ENCODE measurements at regions not wholly inside any gene's neighbourhood (a gene's known extent, or its start where the extent isn't known, plus 50 kb on each side); places are given as distances from the start of the nearest gene placed in this dataset.

DNA sequence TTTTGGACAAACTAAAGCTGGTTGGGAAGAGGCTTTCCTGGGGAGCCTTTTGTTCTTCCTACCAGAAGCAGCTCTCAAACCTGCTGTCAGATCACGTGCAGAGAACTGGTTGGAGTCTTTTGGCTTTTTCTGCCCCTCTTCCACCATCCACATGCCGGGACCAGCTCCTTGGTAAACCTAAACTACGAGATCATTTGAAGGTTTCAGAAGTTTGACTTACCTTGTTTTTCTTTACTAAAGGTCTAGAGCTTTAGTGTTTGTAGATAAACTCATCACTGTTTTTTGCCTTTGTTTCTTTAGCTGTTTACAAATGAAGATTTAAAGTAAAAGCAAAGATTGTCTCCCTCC lies 113.4 kb downstream of the HLX start:
- in situ Hi-C loops (cut with MboI; ENCODE audit: low pct_unique_long_range_greater_than_20kb, low sequenced_read_pairs, unreplicated experiment) = no loop called here
- TF ChIP-seq, protein P1, sequence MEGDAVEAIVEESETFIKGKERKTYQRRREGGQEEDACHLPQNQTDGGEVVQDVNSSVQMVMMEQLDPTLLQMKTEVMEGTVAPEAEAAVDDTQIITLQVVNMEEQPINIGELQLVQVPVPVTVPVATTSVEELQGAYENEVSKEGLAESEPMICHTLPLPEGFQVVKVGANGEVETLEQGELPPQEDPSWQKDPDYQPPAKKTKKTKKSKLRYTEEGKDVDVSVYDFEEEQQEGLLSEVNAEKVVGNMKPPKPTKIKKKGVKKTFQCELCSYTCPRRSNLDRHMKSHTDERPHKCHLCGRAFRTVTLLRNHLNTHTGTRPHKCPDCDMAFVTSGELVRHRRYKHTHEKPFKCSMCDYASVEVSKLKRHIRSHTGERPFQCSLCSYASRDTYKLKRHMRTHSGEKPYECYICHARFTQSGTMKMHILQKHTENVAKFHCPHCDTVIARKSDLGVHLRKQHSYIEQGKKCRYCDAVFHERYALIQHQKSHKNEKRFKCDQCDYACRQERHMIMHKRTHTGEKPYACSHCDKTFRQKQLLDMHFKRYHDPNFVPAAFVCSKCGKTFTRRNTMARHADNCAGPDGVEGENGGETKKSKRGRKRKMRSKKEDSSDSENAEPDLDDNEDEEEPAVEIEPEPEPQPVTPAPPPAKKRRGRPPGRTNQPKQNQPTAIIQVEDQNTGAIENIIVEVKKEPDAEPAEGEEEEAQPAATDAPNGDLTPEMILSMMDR (IDR thresholded peaks at IDR 0.05; ENCODE audit: extremely low read depth, insufficient read depth, missing control alignments) = no peak
- no peak for DNase-seq (ENCODE audit: low spot score)

DNA sequence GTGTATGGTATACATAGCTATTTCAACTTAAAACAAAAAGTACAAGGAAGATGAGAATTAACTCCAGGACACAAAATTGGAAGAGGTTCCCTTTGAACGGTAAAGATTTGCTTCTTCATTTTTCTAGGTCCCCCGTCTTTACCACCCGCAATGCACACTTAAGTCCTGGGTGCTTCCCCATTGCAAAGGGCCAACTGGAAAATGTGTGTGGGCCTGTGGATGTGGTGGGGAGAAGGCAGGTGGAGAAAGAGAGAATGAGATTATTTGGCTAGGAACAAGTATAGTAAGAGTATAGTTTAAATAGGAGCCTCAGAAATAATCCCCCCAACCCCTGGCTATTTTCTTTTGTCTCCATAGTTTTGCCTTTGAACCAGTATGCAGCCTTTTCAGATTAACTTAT lies 115.4 kb downstream of the HLX start:
- DNase-seq (ENCODE audit: low spot score) = no peak
- in situ Hi-C loops (cut with MboI; ENCODE audit: low pct_unique_long_range_greater_than_20kb, low sequenced_read_pairs, unreplicated experiment) = no loop called here
- TF ChIP-seq, protein P1 (IDR thresholded peaks at IDR 0.05; ENCODE audit: extremely low read depth, insufficient read depth, missing control alignments) = no peak

- no peak for DNase-seq (ENCODE audit: low spot score)
- TF ChIP-seq, protein P1 (IDR thresholded peaks at IDR 0.05; ENCODE audit: extremely low read depth, insufficient read depth, missing control alignments) = no peak
- in situ Hi-C loops (cut with MboI; ENCODE audit: low pct_unique_long_range_greater_than_20kb, low sequenced_read_pairs, unreplicated experiment) = no loop called here
These were observed 118.5 kb downstream of the HLX start for GRCh38 chr1:220997791-220998190.

- in situ Hi-C loops (cut with MboI; ENCODE audit: low pct_unique_long_range_greater_than_20kb, low sequenced_read_pairs, unreplicated experiment) = no loop called here
- TF ChIP-seq, protein P1 (IDR thresholded peaks at IDR 0.05; ENCODE audit: extremely low read depth, insufficient read depth, missing control alignments) = no peak
- no peak for DNase-seq (ENCODE audit: low spot score)
These were observed 120.9 kb downstream of the HLX start for GRCh38 chr1:220999872-221000863.

GRCh38 chr1:221001167-221001566 lies 121.9 kb downstream of the HLX start:
- in situ Hi-C loops (cut with MboI; ENCODE audit: low pct_unique_long_range_greater_than_20kb, low sequenced_read_pairs, unreplicated experiment) = no loop called here
- TF ChIP-seq, protein P1 (IDR thresholded peaks at IDR 0.05; ENCODE audit: extremely low read depth, insufficient read depth, missing control alignments) = no peak
- DNase-seq (ENCODE audit: low spot score) = no peak

- TF ChIP-seq, protein P1 (IDR thresholded peaks at IDR 0.05; ENCODE audit: extremely low read depth, insufficient read depth, missing control alignments) = no peak
- no peak for DNase-seq (ENCODE audit: low spot score)
- in situ Hi-C loops (cut with MboI; ENCODE audit: low pct_unique_long_range_greater_than_20kb, low sequenced_read_pairs, unreplicated experiment) = no loop called here
These were observed 123.4 kb downstream of the HLX start for GRCh38 chr1:221002601-221003000.
